ENCODE measurements at regions not wholly inside any gene's neighbourhood (a gene's known extent, or its start where the extent isn't known, plus 50 kb on each side); places are given as distances from the start of the nearest gene placed in this dataset.
"Not testable (repeated sequence)": the region's sequence is repeated elsewhere in the genome, so short reads cannot be mapped to it uniquely, and the experiment has no call there.

GRCh38 chr3:187850258-187850921 lies 105.1 kb upstream of the BCL6 start:
- FAIRE-seq (no peak), DNase-seq (ENCODE audit: low spot score) (no peak)

DNA sequence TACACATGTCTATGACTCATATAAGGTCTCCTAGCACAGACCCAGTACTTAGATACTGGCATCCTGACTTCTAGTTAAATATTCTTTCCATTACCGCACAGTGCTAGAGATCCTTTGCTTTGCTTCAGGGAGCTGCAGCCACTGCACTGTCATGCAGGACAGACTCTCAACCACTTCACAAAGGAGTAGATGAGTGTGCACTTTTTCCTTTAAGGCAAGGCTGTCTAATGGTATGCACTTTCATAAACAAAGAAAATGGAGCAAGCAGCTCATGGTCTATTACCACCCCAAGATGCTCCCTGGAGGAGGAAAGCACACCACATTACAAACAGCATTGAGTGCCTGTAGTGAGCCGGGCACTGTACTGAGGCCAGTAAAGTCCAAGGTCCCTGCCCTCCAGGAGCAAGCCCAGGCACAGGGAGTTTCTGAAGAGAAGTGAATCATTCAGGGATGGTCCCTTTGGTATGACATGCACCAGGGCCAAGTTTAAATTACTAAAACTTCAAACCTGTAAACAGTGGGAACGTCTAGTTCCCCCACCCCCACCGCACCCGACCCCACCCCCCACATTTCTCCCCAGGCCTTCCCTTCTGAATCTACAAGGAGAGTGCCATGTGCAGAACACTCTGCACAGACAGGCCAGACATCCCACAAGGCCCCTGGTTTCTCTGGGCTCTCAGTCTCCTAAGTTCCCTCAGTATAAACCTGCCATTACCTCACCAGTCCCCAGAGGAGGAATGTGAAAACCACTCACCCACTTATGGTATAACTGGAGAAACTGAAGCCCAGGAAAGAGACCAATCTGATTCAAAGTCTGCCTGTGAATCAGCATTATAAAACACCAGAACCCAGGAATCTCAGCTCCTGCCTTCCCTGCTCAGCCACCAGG lies 107.8 kb upstream of the BCL6 start:
- no peak for FAIRE-seq
- no peak for DNase-seq (ENCODE audit: low spot score)

DNA sequence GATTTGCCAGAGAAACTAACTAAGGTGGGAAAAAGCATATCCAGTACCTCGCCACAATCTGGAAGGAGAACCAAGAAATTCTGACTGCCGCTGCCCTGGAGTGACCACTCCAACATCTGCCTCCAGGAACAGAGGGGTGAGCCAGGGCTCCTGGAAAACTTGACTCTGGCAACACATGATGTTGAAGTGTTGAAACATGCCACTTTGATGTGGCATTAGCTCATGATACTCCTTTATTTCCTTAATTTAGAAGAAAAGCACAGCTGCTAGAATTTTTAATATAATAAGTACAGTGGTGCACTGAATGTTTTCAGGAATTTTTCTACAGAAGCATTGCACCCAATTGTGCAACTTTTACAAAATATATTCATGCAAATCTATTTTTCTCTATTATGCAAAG lies 109.9 kb upstream of the BCL6 start:
- no peak for DNase-seq (ENCODE audit: low spot score)
- no peak for FAIRE-seq

GRCh38 chr3:187856555-187856954 lies 111.3 kb upstream of the BCL6 start:
- DNase-seq (ENCODE audit: low spot score) (no peak), FAIRE-seq (no peak)

DNA sequence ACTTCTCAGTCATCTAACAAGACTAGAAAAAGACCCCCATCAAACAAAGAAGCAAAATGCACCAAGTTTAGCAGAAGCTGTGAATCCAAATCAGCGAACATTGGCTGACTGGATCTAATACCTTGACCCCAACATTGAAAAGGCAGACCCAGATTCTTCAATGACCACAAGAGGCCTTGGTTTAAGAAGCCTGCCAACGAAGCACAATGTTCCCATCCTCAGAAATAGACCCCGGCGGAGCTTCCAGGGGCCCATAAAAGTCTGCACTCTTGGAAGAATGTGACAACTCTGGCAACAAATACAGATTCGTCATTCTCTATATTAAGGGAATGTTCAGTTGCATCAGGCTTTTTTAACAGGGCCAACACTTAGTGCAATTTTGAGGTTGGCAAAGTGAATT lies 112.8 kb upstream of the BCL6 start:
- FAIRE-seq (no peak), DNase-seq (ENCODE audit: low spot score) (no peak)

DNA sequence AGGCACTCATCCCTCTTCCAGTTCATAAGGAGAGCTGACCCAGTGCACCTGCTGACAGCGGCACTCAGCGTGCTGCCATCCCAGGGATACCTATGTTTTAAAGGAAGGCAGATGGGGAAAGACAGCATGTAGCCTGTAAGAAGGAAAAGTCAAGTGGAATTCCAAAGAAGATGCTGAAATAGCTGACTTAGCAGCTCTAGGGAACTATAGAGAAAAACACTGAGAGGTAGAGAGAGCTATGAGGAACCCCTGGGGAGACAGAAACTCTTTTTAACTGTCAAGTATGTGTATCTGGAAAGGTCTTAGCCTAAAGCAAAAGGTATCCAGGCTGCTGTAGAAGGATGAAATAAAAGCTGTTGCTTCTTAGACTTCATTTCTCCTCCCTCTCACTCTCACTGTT lies 113.4 kb upstream of the BCL6 start:
- DNase-seq (ENCODE audit: low spot score) (no peak), FAIRE-seq (no peak)

DNA sequence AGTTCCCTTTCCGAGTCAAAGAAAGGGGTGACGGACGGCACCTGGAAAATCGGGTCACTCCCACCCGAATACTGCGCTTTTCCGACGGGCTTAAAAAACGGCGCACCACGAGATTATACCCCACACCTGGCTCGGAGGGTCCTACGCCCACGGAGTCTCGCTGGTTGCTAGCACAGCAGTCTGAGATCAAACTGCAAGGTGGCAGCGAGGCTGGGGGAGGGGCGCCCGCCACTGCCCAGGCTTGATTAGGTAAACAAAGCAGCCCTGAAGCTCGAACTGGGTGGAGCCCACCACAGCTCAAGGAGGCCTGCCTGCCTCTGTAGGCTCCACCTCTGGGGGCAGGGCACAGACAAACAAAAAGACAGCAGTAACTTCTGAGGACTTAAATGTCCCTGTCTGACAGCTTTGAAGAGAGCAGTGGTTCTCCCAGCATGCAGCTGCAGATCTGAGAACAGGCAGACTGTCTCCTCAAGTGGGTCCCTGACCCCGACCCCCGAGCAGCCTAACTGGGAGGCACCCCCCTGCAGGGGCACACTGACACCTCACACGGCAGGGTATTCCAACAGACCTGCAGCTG lies 117.5 kb upstream of the BCL6 start:
- not testable (repeated sequence) for FAIRE-seq; DNase-seq (ENCODE audit: low spot score)

DNA sequence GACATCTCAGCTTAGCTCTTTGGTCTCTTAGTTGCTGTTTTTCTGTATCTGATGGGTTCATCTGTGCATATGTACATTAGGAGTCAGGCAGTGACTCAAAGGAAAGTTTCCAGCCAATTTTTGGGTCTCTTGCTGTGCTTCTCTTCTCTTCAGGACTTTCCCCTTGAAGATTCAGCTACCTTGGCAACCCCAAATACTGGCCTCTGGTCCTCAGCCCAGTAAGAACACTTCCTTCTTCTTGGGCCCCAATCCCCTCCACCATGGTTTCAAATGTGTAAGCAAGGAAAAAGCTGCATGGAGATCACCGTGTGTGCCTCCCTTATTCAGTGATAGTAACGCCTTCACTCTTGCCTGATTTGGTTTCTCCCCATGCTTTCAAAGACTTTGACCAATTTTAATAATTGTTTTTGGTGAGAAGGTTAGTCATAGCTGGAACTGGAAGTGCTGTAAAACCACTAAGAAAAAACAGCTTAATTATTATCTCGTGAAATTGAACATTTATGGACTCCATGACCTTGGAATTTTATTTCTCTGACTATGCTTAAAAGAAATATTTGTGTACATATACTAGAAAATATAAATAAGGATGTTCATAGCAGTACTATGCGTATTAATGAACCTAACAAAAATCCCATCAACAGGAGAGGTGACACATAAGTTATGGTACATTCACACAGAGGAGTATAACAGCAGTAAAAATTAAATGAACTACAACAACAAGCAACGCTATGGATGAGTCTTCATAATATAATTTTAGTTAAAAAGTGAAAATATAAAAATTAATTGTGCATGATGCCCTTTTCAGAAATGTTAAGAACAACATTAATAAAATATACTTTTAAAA lies 125.3 kb upstream of the BCL6 start:
- DNase-seq (ENCODE audit: low spot score) = no peak
- no peak for FAIRE-seq

- no peak for FAIRE-seq
- DNase-seq (ENCODE audit: low spot score) = no peak
Observed at GRCh38 chr3:187871204-187871591, 125.9 kb upstream of the BCL6 start.

DNA sequence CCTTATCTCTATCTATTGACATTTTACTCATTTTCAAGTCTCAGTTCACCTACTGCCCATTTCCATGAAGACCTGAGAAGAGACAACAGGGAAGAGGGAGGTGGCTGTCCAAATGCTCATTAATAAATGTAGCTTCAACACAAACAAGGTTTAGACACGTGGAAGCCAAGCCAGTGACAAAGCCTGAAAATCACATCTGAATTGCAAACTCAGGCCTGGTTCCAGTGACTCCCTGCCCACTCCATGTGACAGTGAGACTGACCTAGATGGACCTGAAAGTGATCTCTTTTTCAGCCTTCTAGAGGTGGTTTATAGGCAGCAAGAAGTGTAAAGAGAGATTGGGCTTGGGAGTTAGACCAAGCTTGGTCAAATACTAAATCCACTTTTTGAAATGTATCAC lies 126.6 kb upstream of the BCL6 start:
- DNase-seq (ENCODE audit: low spot score) = no peak
- no peak for FAIRE-seq

DNA sequence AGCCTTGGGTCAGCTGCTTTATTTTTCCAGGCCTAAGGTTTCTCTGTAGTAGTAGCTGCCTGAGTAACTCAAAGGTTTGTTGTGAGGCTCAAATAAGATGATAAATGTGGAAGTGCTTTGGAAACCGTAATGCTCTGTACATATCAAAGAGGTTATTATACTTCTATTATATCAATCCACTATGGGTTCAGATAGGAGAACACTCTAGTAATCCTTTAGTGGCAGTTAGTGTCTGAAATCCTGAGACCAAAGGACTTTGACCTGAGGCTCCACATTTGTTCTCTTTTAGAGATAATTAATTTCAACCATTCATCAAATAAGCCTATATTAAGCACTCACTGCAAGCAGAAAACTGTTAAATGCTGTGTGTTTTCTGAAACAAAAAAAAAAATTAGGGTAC lies 128.6 kb upstream of the BCL6 start:
- no peak for DNase-seq (ENCODE audit: low spot score)
- FAIRE-seq = no peak

- no peak for FAIRE-seq
Observed at GRCh38 chr3:187875863-187876262, 130.6 kb upstream of the BCL6 start.

GRCh38 chr3:187878772-187879518 lies 133.7 kb upstream of the BCL6 start:
- DNase-seq (ENCODE audit: low spot score) (peak; percentile 29), FAIRE-seq (no peak)

More at GRCh38 chr3:187875863-187876262, 130.6 kb upstream of the BCL6 start:
- DNase-seq (ENCODE audit: low spot score) = no peak

DNA sequence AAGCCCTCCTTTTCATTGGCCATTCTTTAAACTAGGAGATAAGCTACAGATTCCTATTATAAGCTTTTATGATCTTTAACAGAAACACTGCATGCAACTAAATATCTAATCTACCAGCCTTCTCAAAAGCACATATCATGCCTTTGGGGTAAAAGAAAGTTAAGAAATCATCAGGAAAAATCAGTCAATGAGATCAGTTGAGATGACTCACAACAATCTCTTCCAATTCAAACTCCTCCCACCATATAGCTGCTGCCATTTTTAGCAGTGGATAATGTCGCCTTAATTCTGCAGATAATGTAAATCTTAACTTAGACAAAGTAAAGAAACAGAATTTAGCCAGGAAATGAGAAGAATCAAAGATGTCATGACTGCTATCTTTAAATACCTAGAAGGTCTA lies 135.2 kb upstream of the BCL6 start:
- DNase-seq (ENCODE audit: low spot score) (no peak), FAIRE-seq (no peak)

DNA sequence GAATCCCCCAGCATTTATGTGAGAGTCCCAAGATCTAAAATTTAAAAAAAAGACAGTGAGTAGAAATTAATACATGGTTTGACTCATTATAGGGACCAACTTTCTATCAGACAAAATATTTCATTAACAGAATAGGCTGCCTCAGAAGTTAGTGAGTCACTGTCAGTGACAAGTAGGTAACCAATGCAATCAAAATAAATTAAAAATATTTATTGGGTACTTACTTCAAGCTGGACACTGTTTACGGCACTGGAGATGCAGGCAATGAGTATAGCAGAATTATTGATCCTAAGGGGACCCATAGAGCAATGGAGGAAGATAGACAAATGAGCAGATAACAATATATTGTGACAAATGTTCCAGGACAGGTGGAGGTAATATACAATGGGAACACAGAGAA lies 135.6 kb upstream of the BCL6 start:
- FAIRE-seq = no peak

GRCh38 chr3:187888701-187889100 lies 143.4 kb upstream of the BCL6 start:
- FAIRE-seq (no peak), DNase-seq (ENCODE audit: low spot score) (no peak)

More for the DNA sequence above, 135.6 kb upstream of the BCL6 start:
- DNase-seq (ENCODE audit: low spot score) = no peak

- FAIRE-seq = no peak
- no peak for DNase-seq (ENCODE audit: low spot score)
Observed at GRCh38 chr3:187889106-187889505, 143.8 kb upstream of the BCL6 start.

GRCh38 chr3:187889601-187890404 lies 144.5 kb upstream of the BCL6 start:
- FAIRE-seq (no peak), DNase-seq (ENCODE audit: low spot score) (no peak)

- DNase-seq (ENCODE audit: low spot score); FAIRE-seq: not testable (repeated sequence)
Observed at GRCh38 chr3:187890405-187890752, 145.1 kb upstream of the BCL6 start.

- FAIRE-seq = no peak
- no peak for DNase-seq (ENCODE audit: low spot score)
Observed at GRCh38 chr3:187896646-187897045, 151.4 kb upstream of the BCL6 start.

Measured in urothelium cell line (cell line).